ENCODE measurements at regions not wholly inside any gene's neighbourhood (a gene's known extent, or its start where the extent isn't known, plus 50 kb on each side); places are given as distances from the start of the nearest gene placed in this dataset.

GRCh38 chr5:124053340-124053739 lies 541.4 kb downstream of the CSNK1G3 start:
- H3K4me3 Mint-ChIP-seq: no peak overlapping the region
- peaks cover 49% of the 10 kb centered on the region for H3K4me1 Mint-ChIP-seq
- no peak overlapping the region for H3K27ac Mint-ChIP-seq
- H3K27me3 Mint-ChIP-seq (ENCODE audit: low read depth): no peaks in the 10 kb centered on the region
- no peaks in the 10 kb centered on the region for H3K9me3 Mint-ChIP-seq
- DNase-seq (ENCODE audit: low spot score in 2 of 2, unreplicated experiment in 2 of 2): no peak
- H3K36me3 Mint-ChIP-seq: no peaks in the 10 kb centered on the region
- no peak for TF ChIP-seq CTCF (IDR thresholded peaks at IDR 0.05; ENCODE audit: unreplicated experiment)

GRCh38 chr5:124052201-124052600 lies 540.2 kb downstream of the CSNK1G3 start:
- peaks cover 38% of the 10 kb centered on the region for H3K4me1 Mint-ChIP-seq
- TF ChIP-seq CTCF (IDR thresholded peaks at IDR 0.05; ENCODE audit: unreplicated experiment): no peak
- H3K9me3 Mint-ChIP-seq: no peaks in the 10 kb centered on the region
- H3K27ac Mint-ChIP-seq: no peak overlapping the region
- no peaks in the 10 kb centered on the region for H3K27me3 Mint-ChIP-seq (ENCODE audit: low read depth)
- no peak for DNase-seq (ENCODE audit: low spot score in 2 of 2, unreplicated experiment in 2 of 2)
- no peaks in the 10 kb centered on the region for H3K36me3 Mint-ChIP-seq
- no peak overlapping the region for H3K4me3 Mint-ChIP-seq

- H3K4me3 Mint-ChIP-seq: no peak overlapping the region
- H3K4me1 Mint-ChIP-seq: peaks cover 40% of the 10 kb centered on the region
- no peaks in the 10 kb centered on the region for H3K9me3 Mint-ChIP-seq
- DNase-seq (ENCODE audit: low spot score in 2 of 2, unreplicated experiment in 2 of 2): no peak
- TF ChIP-seq CTCF (IDR thresholded peaks at IDR 0.05; ENCODE audit: unreplicated experiment): no peak
- no peak overlapping the region for H3K27ac Mint-ChIP-seq
- H3K36me3 Mint-ChIP-seq: no peaks in the 10 kb centered on the region
- H3K27me3 Mint-ChIP-seq (ENCODE audit: low read depth): no peaks in the 10 kb centered on the region
Measured at GRCh38 chr5:124050120-124050770, 538.3 kb downstream of the CSNK1G3 start.

GRCh38 chr5:124045412-124045811 lies 533.4 kb downstream of the CSNK1G3 start:
- no peak for DNase-seq (ENCODE audit: low spot score in 2 of 2, unreplicated experiment in 2 of 2)
- H3K4me1 Mint-ChIP-seq: peaks cover 23% of the 10 kb centered on the region
- H3K4me3 Mint-ChIP-seq: no peak overlapping the region
- no peaks in the 10 kb centered on the region for H3K27me3 Mint-ChIP-seq (ENCODE audit: low read depth)
- peaks cover 5% of the 10 kb centered on the region for H3K9me3 Mint-ChIP-seq
- no peaks in the 10 kb centered on the region for H3K36me3 Mint-ChIP-seq
- TF ChIP-seq CTCF (IDR thresholded peaks at IDR 0.05; ENCODE audit: unreplicated experiment): no peak
- H3K27ac Mint-ChIP-seq: no peak overlapping the region

GRCh38 chr5:124044613-124045012 lies 532.6 kb downstream of the CSNK1G3 start:
- Mint-ChIP-seq H3K4me1 (peaks cover 23% of the 10 kb centered on the region), H3K9me3 (peaks cover 8% of the 10 kb centered on the region), H3K36me3 (no peaks in the 10 kb centered on the region), H3K4me3 (no peak overlapping the region), H3K27me3 (ENCODE audit: low read depth) (no peaks in the 10 kb centered on the region), H3K27ac (no peak overlapping the region)
- DNase-seq (ENCODE audit: low spot score in 2 of 2, unreplicated experiment in 2 of 2): no peak
- no peak for TF ChIP-seq CTCF (IDR thresholded peaks at IDR 0.05; ENCODE audit: unreplicated experiment)

- Mint-ChIP-seq H3K27me3 (ENCODE audit: low read depth) (no peaks in the 10 kb centered on the region), H3K4me1 (peaks cover 23% of the 10 kb centered on the region), H3K4me3 (no peak overlapping the region), H3K36me3 (no peaks in the 10 kb centered on the region), H3K27ac (no peak overlapping the region), H3K9me3 (peaks cover 8% of the 10 kb centered on the region)
- no peak for DNase-seq (ENCODE audit: low spot score in 2 of 2, unreplicated experiment in 2 of 2)
- TF ChIP-seq CTCF (IDR thresholded peaks at IDR 0.05; ENCODE audit: unreplicated experiment): no peak
Measured at GRCh38 chr5:124043456-124043855, 531.5 kb downstream of the CSNK1G3 start.
